Activated naive CD4-positive, alpha-beta T cell (primary cell): ENCODE measurements at regions not wholly inside any gene's neighbourhood (a gene's known extent, or its start where the extent isn't known, plus 50 kb on each side); places are given as distances from the start of the nearest gene placed in this dataset.

Experiments used
- DNase-seq, 4 experiments: peaks; one replicate each; lab custom pipeline; 2025; lab: John Stamatoyannopoulos, UW

- no peak for DNase-seq
Observed at GRCh38 chr16:9689597-9689996, 492.6 kb downstream of the GRIN2A start.

GRCh38 chr16:9695152-9695551, 487.1 kb downstream of the GRIN2A start:
- no peak for DNase-seq
